Dendritic cell treated with granulocyte-macrophage colony-stimulating factor and Interleukin-4, amounts not matched to agents 40 ng/mL and 50 ng/mL, for 4 days (primary cell): ENCODE measurements at regions not wholly inside any gene's neighbourhood (a gene's known extent, or its start where the extent isn't known, plus 50 kb on each side); places are given as distances from the start of the nearest gene placed in this dataset.

Experiments
- H3K27ac Mint-ChIP-seq: one replicate; pipeline ENCODE4 v1.8.0; 2022; ENCODE audit warnings: mild to moderate bottlenecking, mixed read lengths
- H3K27me3 Mint-ChIP-seq: one replicate; pipeline ENCODE4 v1.8.0; 2022; ENCODE audit warnings: mild to moderate bottlenecking, mixed read lengths
- H3K36me3 Mint-ChIP-seq: one replicate; pipeline ENCODE4 v1.8.0; 2022; ENCODE audit warnings: low read depth, mixed read lengths
- H3K4me1 Mint-ChIP-seq: one replicate; pipeline ENCODE4 v1.8.0; 2022; ENCODE audit warnings: low read depth, mixed read lengths
- H3K4me3 Mint-ChIP-seq: one replicate; pipeline ENCODE4 v1.8.0; 2022; ENCODE audit warnings: mild to moderate bottlenecking, moderate library complexity, mixed read lengths
- H3K9me3 Mint-ChIP-seq: one replicate; pipeline ENCODE4 v1.8.0; 2022; ENCODE audit warnings: mixed read lengths
- intact Hi-C: fragments of 100-400 bp; cut with micrococcal nuclease; formaldehyde crosslinking; loops from one replicate; pipeline ENCODE4 v1.15.0; 2022

- Mint-ChIP-seq H3K36me3 (no peaks in the 10 kb centered on the region), H3K27me3 (no peaks in the 10 kb centered on the region), H3K9me3 (no peaks in the 10 kb centered on the region), H3K4me3 (no peak overlapping the region), H3K27ac (no peak overlapping the region), H3K4me1 (peaks cover 8% of the 10 kb centered on the region)
- intact Hi-C loops, result no loop called here
Measured at GRCh38 chr6:124877468-124877867, 84.8 kb upstream of the RNF217 start.

DNA sequence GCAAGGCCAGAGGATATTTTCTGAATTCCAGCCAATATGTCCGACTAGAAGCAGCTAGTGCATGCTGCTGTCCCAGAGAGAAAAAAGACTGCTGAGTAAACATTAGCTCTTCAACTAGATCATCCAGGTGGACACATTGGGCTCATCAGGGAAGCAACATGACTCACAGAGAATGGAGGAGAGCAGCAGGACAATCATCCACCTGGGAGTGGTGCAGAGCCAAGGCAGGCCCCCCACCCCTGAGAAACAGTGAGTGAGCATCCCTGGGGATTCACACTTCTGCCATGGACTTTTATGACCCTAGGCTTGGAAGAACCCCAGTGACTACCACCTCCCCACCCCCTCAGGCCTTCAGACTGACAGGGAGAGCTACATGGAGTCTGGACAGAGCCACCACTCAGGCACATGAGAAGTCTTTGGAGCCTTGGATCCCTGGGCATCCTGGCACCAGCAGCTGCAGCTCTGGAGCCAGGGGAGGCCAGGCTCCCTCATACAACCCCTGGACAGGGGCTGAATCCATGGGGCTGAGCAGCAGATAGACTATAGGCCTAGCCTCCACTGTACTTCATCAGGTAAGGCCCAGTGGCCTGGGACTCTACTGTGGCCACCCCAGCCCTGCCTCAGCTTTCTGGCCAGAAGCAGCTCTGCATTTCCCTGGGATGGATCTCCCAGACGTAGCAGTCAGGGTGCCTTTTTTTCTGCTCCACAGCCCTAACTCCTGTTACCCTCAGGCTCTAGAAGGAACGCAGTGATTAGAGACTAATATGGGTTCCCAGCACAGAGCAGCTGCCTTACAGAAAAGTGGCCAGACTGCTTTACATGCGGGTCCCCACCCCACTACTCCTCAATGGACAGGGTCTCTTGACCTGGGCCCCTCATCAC, 82.9 kb upstream of the RNF217 start:
- no peak overlapping the region for H3K4me3 Mint-ChIP-seq
- no peaks in the 10 kb centered on the region for H3K9me3 Mint-ChIP-seq
- no peak overlapping the region for H3K27ac Mint-ChIP-seq
- H3K27me3 Mint-ChIP-seq, result no peaks in the 10 kb centered on the region
- H3K4me1 Mint-ChIP-seq, result peaks cover 16% of the 10 kb centered on the region
- H3K36me3 Mint-ChIP-seq, result no peaks in the 10 kb centered on the region
- intact Hi-C loops, result no loop called here

- no peak overlapping the region for H3K27ac Mint-ChIP-seq
- H3K9me3 Mint-ChIP-seq, result no peaks in the 10 kb centered on the region
- no peak overlapping the region for H3K4me3 Mint-ChIP-seq
- no peaks in the 10 kb centered on the region for H3K27me3 Mint-ChIP-seq
- H3K4me1 Mint-ChIP-seq, result peaks cover 16% of the 10 kb centered on the region
- H3K36me3 Mint-ChIP-seq, result no peaks in the 10 kb centered on the region
- intact Hi-C loops, result no loop called here
Measured at GRCh38 chr6:124879992-124880355, 82.3 kb upstream of the RNF217 start.

DNA sequence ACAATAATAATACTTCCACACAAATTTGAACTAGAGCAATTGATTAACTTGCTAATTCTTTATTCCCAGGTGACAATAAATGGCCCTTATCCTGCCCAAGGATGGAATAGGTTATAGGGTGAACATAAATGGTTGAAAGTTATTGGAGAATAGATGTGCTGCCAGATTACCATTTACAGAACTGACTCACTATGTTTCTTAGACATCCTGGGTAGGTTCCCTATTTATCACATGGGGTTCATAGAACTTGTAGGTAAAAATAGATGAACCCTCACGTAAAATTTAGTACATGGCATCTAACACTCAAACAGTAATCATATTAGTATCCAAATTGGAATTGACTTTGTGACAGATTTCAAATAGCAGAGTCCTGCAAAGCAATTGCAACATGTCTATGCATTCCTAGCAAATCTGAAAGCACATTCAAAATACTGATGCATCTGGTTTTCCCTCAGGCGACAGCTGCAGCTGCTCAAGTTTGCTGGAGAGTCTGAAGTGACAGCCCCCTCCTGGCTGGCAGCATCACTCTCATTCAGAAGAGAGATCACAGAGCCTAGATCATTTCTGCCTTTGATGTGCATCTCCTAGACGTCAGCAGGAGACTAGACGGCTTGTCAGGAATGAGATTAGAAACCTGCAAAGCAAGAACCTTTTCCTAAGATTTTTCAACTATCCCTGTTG, 80.2 kb upstream of the RNF217 start:
- Mint-ChIP-seq H3K27me3 (no peaks in the 10 kb centered on the region), H3K27ac (no peak overlapping the region), H3K4me3 (no peak overlapping the region), H3K9me3 (no peaks in the 10 kb centered on the region), H3K36me3 (no peaks in the 10 kb centered on the region), H3K4me1 (peaks cover 16% of the 10 kb centered on the region)
- intact Hi-C loops, result no loop called here

GRCh38 chr6:124882579-124883393, 79.5 kb upstream of the RNF217 start:
- H3K9me3 Mint-ChIP-seq, result no peaks in the 10 kb centered on the region
- no peaks in the 10 kb centered on the region for H3K36me3 Mint-ChIP-seq
- H3K4me3 Mint-ChIP-seq, result no peak overlapping the region
- H3K27ac Mint-ChIP-seq, result no peak overlapping the region
- intact Hi-C loops, result no loop called here
- H3K4me1 Mint-ChIP-seq, result peaks cover 16% of the 10 kb centered on the region
- H3K27me3 Mint-ChIP-seq, result no peaks in the 10 kb centered on the region

DNA sequence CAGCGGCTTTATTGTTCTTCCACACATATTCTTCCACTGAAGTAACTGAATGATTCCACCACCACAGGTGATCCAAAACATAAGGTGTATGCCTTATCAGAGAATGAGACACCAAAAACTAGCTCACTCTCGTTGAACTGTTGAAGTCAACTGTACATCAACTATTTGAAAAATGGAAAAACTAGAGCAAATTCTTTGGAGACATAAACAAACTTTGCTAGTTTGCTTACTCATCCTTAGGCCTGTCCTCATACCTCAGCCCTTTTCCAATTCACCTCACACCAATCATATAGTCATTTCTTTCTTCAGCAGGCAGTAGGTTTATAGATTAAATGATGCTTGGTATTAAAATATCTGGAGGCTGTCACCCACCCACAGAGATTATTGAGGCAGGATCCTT, 77.1 kb upstream of the RNF217 start:
- Mint-ChIP-seq H3K36me3 (no peaks in the 10 kb centered on the region), H3K27ac (no peak overlapping the region), H3K4me1 (peaks cover 28% of the 10 kb centered on the region), H3K4me3 (no peak overlapping the region), H3K27me3 (no peaks in the 10 kb centered on the region), H3K9me3 (no peaks in the 10 kb centered on the region)
- intact Hi-C loops, result no loop called here

DNA sequence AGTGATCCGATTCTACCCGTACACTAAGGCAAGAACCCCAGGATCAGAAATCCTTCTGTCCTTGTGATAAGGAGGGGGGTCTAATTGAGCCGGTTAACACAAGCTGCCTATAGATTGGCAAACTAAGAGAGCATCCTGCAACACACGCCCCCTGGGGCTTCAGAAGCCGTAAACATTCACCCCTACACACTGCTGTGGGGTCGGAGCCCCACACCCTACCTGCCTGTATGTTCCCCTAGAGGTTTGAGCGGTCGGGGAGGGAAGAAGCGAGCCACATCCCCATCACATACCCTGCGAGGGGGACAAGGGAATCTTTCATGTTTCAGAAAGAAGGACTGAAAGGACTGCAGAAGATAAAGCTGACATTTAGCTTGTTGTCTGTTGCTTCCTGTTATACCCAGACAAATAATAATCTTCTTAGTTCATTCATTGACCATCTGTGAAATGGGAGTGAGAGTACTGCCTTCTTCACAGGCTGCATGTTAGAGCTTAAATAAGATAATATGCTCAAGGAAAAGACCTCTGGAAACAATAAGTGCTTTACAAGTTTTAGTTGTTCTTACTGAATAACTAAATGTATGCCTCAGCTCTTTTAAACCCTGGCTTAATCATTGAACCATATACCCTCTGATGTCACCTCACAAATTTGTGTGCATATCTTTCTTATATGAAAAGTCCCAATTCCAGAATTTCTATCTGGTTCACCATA, 74.2 kb upstream of the RNF217 start:
- no peaks in the 10 kb centered on the region for H3K27me3 Mint-ChIP-seq
- no peak overlapping the region for H3K27ac Mint-ChIP-seq
- H3K36me3 Mint-ChIP-seq, result no peaks in the 10 kb centered on the region
- no peak overlapping the region for H3K4me3 Mint-ChIP-seq
- no peaks in the 10 kb centered on the region for H3K9me3 Mint-ChIP-seq
- peaks cover 16% of the 10 kb centered on the region for H3K4me1 Mint-ChIP-seq
- intact Hi-C loops, result no loop called here

DNA sequence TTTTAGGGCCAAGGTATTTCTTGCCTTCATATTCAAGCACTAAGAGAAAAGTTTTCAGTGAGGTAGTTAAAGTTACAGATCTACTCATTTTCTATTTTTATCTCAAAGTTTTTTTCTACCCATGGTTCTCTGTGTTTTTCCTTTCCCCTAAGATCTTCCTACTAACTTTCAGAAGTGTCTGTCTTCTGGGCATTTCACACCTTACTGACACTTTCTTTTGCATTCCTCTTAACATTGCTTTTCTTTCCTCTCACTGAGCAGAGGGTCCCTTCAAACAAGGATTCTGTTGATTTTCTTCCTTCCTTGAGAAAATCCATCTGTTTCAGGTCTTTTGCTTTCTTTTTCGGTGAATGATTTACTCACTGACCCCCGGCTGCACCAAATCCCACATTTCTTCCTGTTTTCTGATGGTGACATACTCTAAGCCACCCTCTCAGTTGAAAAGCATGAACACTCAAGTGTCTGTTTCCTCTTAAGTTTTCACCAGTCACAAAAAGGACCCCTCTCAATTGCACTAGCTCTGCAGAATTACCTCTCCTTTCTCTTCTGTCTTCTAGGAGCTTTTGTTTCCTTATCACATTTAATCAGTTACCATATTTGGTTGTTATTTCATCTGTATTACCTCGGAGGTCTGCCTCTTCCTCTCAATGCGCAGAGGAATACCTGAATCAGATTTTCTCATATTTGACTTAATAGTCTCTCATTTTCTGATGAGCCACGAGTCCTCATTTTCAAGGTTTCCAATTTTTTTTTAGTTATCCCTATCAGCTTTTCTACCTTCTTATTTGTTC, 73.5 kb upstream of the RNF217 start:
- Mint-ChIP-seq H3K4me3 (peak overlapping the region; percentile 67), H3K9me3 (no peaks in the 10 kb centered on the region), H3K36me3 (no peaks in the 10 kb centered on the region), H3K27me3 (no peaks in the 10 kb centered on the region), H3K4me1 (peaks cover 12% of the 10 kb centered on the region), H3K27ac (peak overlapping the region; percentile 19)
- intact Hi-C loops, result no loop called here

GRCh38 chr6:124901084-124901483, 61.2 kb upstream of the RNF217 start:
- no peaks in the 10 kb centered on the region for H3K4me1 Mint-ChIP-seq
- intact Hi-C loops, result no loop called here
- no peaks in the 10 kb centered on the region for H3K27me3 Mint-ChIP-seq
- no peaks in the 10 kb centered on the region for H3K36me3 Mint-ChIP-seq
- H3K9me3 Mint-ChIP-seq, result peaks cover 5% of the 10 kb centered on the region
- H3K27ac Mint-ChIP-seq, result no peak overlapping the region
- no peak overlapping the region for H3K4me3 Mint-ChIP-seq

DNA sequence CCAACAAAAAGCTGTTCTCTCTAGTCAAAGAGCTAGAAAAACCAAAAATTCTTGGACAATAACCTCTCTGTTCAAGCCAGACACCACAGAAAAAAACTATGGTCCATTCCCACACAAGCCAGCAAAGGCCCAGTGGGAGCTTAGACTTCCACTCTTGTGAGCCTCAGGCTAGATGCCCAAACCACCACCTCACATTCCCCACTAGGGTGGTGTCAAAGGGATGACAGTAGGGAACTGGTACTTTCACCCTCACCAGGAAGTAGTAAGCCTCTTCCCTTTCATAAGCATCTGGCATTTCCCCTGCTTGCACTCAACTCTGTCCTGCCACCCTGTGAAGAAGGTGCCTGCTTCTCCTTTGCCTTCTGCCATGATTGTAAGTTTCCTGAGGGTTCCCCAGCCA, 58.4 kb upstream of the RNF217 start:
- Mint-ChIP-seq H3K27me3 (no peaks in the 10 kb centered on the region), H3K4me1 (no peaks in the 10 kb centered on the region), H3K36me3 (no peaks in the 10 kb centered on the region), H3K27ac (no peak overlapping the region), H3K9me3 (peaks cover 5% of the 10 kb centered on the region), H3K4me3 (no peak overlapping the region)
- intact Hi-C loops, result no loop called here

DNA sequence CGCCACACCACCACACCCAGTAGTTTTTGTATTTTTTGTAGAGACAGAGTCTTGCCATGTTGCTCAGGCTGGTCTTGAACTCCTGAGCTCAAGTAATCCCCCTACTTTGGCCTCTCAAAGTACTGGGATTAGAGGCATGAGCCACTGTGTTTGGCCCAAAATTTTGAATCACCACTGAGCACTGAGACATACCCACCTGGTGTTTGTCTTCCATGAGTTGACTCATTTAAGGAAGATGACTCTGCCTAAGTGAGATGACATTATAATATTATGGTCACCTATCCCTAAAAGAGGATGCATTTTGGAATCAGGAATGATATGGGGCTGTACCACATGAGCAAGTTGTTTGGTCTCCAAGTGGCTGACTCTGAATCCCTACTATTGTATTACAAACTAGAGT, 54.6 kb upstream of the RNF217 start:
- intact Hi-C loops, result no loop called here
- Mint-ChIP-seq H3K4me1 (peaks cover under 1% of the 10 kb centered on the region), H3K4me3 (no peak overlapping the region), H3K27ac (no peak overlapping the region), H3K27me3 (no peaks in the 10 kb centered on the region), H3K9me3 (peaks cover 5% of the 10 kb centered on the region), H3K36me3 (no peaks in the 10 kb centered on the region)
